Activated CD4-positive, CD25-positive, alpha-beta regulatory T cell (primary cell): ENCODE measurements at regions not wholly inside any gene's neighbourhood (a gene's known extent, or its start where the extent isn't known, plus 50 kb on each side); places are given as distances from the start of the nearest gene placed in this dataset.
A peak's percentile ranks its signal among the peaks of the same experiment; 100 is the strongest.

Experiments
- DNase-seq, 4 experiments: peaks; one replicate each; lab custom pipeline; 2025; lab: John Stamatoyannopoulos, UW

GRCh38 chr6:149150301-149150700 is 167.2 kb upstream of the TAB2 start:
- no peak for DNase-seq

- DNase-seq: peak in 2 of 4 experiments; percentile 14 to 15
These were observed 166.6 kb upstream of the TAB2 start for GRCh38 chr6:149150801-149151398.

- no peak for DNase-seq
These were observed 165.0 kb upstream of the TAB2 start for GRCh38 chr6:149152521-149152920.

- no peak for DNase-seq
These were observed 164.4 kb upstream of the TAB2 start for GRCh38 chr6:149153100-149153499.

- DNase-seq: no peak
These were observed 163.8 kb upstream of the TAB2 start for GRCh38 chr6:149153693-149154092.

- no peak for DNase-seq
These were observed 163.2 kb upstream of the TAB2 start for GRCh38 chr6:149154261-149154821.

- no peak for DNase-seq
These were observed 160.4 kb upstream of the TAB2 start for GRCh38 chr6:149157126-149157525.

- DNase-seq: no peak
These were observed 159.4 kb upstream of the TAB2 start for GRCh38 chr6:149158076-149158475.

GRCh38 chr6:149160943-149161342 is 156.6 kb upstream of the TAB2 start:
- DNase-seq: no peak

GRCh38 chr6:149162924-149163323 is 154.6 kb upstream of the TAB2 start:
- DNase-seq: no peak

- no peak for DNase-seq
These were observed 153.2 kb upstream of the TAB2 start for GRCh38 chr6:149164199-149164750.

- no peak for DNase-seq
These were observed 151.2 kb upstream of the TAB2 start for GRCh38 chr6:149166336-149166735.

- no peak for DNase-seq
These were observed 150.8 kb upstream of the TAB2 start for GRCh38 chr6:149166747-149167146.

GRCh38 chr6:149168968-149169367 is 148.5 kb upstream of the TAB2 start:
- no peak for DNase-seq

- no peak for DNase-seq
These were observed 147.6 kb upstream of the TAB2 start for GRCh38 chr6:149169761-149170511.

- DNase-seq: no peak
These were observed 146.7 kb upstream of the TAB2 start for GRCh38 chr6:149170564-149171452.

- no peak for DNase-seq
These were observed 144.3 kb upstream of the TAB2 start for GRCh38 chr6:149173222-149173621.

GRCh38 chr6:149174962-149175361 is 142.6 kb upstream of the TAB2 start:
- DNase-seq: no peak

- no peak for DNase-seq
These were observed 140.4 kb upstream of the TAB2 start for GRCh38 chr6:149176971-149177667.

- no peak for DNase-seq
These were observed 138.1 kb upstream of the TAB2 start for GRCh38 chr6:149179431-149179830.

GRCh38 chr6:149181304-149181703 is 136.2 kb upstream of the TAB2 start:
- no peak for DNase-seq

- DNase-seq: no peak
These were observed 135.2 kb upstream of the TAB2 start for GRCh38 chr6:149182262-149182661.
